Activated CD4-positive, alpha-beta T cell treated with anti-CD3 and anti-CD28 coated beads, Interleukin-2, amount 50 U/mL, for 4 hours (primary cell): ENCODE measurements at regions not wholly inside any gene's neighbourhood (a gene's known extent, or its start where the extent isn't known, plus 50 kb on each side); places are given as distances from the start of the nearest gene placed in this dataset.

Source experiments
- DNase-seq, 2 experiments: peaks; one replicate each; pipeline ENCODE4 v3.0.0-alpha.2; 2020

DNA sequence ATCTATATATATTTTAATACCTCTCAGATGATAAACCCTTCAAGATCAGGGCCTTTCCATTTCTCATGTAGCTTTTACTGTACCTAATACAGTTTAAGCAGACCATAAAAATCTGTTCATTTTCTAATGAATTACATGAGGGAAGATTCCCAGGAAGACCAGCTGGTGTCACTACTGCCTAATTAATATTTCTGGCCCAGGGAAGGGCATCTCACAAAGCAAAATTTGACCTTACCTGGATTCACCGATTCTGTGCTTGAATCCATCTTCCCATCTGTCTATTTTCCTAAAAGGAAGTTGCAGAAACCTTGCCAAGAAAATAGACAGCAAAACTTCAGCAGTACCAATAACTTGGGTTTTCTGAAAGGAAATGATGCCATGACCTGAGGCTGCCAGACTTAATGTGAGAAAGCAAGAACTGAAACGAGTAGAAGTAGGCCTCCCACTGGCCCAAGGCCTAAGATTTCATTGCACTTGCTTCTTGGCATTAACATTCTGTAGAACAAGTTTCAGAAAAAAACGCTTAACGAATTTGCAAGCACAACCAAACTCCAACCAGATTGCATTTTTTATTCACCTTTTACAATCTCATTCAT is 83.0 kb upstream of the GLIS3 start:
- no peak for DNase-seq

- DNase-seq = no peak
Observed at GRCh38 chr9:4381744-4382143, 81.9 kb upstream of the GLIS3 start.

- DNase-seq = no peak
Observed at GRCh38 chr9:4380406-4380805, 80.5 kb upstream of the GLIS3 start.

- DNase-seq = no peak
Observed at GRCh38 chr9:4375424-4376200, 75.7 kb upstream of the GLIS3 start.

DNA sequence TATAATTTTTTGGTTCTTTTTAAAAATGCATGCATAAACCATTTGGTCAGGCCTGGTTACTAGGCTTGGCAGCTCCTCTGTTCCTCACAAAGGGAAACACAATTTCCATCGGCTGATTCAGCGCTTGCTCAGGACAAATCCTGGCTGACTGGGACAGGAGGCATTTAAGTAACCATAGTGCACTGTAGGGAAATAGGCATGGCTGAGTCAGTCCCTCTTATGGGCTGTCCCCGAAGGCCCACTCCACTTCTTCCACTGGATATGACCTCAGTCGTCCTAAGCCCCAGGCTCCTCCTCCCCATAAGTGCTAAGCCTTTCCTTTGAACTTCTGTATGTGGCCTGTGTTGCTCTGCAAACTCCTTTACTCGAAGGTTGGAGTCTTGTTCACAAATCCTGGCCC is 71.2 kb upstream of the GLIS3 start:
- DNase-seq = no peak

- no peak for DNase-seq
Observed at GRCh38 chr9:4370501-4370900, 70.6 kb upstream of the GLIS3 start.

GRCh38 chr9:4366591-4367330 is 66.9 kb upstream of the GLIS3 start:
- peak; percentile 4 to 13 for DNase-seq

DNA sequence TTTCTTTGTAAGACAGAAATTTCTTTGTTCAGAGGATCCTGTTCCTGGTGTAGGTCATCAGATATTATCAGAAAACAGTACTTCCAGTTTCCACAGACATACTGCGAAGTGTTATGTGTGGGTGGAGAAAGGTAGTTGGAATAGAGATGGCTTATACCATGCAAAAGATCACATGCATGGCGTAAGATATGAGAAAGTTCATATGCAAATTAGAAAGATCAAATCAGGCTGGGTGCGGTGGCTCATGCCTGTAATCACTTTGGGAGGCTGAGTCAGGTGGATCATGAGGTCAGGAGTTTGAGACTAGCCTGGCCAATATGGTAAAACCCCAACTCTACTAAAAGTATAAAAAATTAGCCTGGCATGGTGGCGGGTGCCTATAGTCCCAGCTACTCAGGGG is 65.2 kb upstream of the GLIS3 start:
- no peak for DNase-seq

DNA sequence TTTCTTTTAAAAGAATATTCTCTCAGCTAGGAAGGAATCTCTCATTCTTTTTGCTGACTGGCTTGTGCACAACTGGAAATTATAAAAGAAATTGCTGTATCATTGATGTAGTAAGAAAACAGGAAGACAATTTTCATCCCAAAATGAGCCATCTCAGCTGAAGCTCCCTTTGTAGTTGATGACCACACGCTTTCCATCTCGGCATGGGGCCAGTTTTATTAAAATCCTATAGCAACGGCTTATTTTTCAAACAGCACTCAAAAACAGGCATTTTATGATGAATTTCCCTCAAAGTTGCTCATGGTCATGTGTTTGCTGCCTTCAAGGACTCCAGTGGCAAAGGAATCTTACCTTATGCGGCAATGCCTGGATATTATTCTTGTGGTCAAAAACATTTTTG is 62.4 kb upstream of the GLIS3 start:
- no peak for DNase-seq

DNA sequence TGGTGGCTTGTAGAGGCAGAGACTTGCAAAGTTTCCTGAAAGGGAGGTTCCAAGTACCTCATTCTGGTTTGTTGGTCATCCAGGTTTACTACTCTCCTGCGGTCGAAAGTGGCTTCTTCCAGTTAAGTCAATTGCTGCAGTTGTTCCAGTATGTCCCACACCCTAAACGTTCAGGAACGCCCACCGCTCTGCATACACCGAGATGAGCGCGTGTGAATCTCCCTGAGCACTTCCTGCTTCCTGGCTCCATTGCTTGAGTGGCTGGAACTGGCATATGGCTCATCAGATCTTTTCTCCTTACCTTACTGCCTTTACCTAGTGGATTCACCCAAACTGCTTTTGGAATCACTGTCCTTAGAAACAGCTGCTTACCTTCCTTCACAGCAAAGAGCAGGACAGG is 59.1 kb upstream of the GLIS3 start:
- DNase-seq = no peak

DNA sequence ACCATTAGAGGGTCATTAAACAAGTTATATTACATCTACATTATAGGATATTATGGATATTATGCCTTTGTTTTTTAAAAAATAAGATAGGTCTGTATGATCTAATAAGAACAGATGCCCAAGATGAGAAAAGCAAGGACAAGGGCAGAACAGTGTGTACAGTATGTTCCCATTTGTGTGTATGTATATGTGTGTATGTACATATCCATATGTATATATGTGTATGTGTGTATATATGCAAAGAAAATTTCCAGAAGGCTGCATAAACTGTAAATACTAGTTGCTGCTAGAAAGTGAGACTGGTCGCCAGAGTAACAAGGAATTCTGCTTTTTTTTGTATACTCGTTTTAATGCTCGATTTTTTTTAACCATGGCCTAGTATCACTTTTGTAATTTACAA is 58.1 kb upstream of the GLIS3 start:
- DNase-seq = no peak

DNA sequence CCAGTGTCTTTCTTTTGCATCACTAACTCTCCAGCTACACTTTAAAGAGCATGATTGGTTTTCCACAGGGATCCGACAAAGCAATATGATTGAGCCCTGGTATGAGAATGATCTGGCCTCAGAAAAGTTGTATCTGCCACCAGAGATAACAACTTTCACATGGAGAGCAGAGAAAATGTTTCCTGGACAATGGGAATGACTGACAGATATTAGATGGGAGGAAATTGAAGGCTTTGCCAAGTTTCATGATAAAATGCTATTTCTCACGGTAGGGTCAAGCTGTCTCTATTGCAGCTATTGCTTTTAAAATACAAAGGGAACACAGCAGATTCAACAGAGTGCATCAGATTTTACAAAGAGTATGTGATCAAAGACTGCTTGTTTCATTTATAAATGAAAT is 56.4 kb upstream of the GLIS3 start:
- no peak for DNase-seq

GRCh38 chr9:4353236-4353635 is 53.4 kb upstream of the GLIS3 start:
- DNase-seq = no peak

- DNase-seq = no peak
Observed at GRCh38 chr9:4349816-4350418, 50.0 kb upstream of the GLIS3 start.
